ENCODE measurements at regions not wholly inside any gene's neighbourhood (a gene's known extent, or its start where the extent isn't known, plus 50 kb on each side); places are given as distances from the start of the nearest gene placed in this dataset.

GRCh38 chr3:28922376-28922775 is 358.5 kb upstream of the RBMS3 start:
- DNase-seq (ENCODE audit: low read depth, low spot score) (no peak), ATAC-seq (no peak)
- Histone ChIP-seq H3K27me3 (ENCODE audit: insufficient read depth, low read length) (no peaks in the 10 kb centered on the region), H2AFZ (ENCODE audit: low read depth, low read length, poor library complexity, severe bottlenecking) (no peak overlapping the region), H3K79me2 (ENCODE audit: insufficient read depth, low read length) (no peaks in the 10 kb centered on the region), H3K9ac (ENCODE audit: low read length) (no peak overlapping the region), H3K9me2 (ENCODE audit: insufficient read depth) (no peaks in the 10 kb centered on the region), H3K4me2 (ENCODE audit: low read length) (no peak overlapping the region), H3K4me3 (replicated peaks in 1 of 2; ENCODE audit: low read depth in 1 of 2, low read length in 2 of 2) (no peak overlapping the region), H3K9me3 (ENCODE audit: control insufficient read depth in 1 of 2, insufficient read depth in 1 of 2, low read depth in 1 of 2, low read length in 2 of 2) (no peaks in the 10 kb centered on the region), H3K36me3 (ENCODE audit: control insufficient read depth in 1 of 2, insufficient read depth in 2 of 2, low read length in 2 of 2) (no peaks in the 10 kb centered on the region), H4K20me1 (ENCODE audit: insufficient read depth) (no peaks in the 10 kb centered on the region), H3K27ac (ENCODE audit: low read depth, low read length) (no peak overlapping the region), H3K4me1 (ENCODE audit: control insufficient read depth in 1 of 2, insufficient read depth in 2 of 2, low read length in 2 of 2) (no peaks in the 10 kb centered on the region)
- TF ChIP-seq EZH2 (IDR thresholded peaks at IDR 0.05) (no peak), REST (IDR thresholded peaks at IDR 0.05; ENCODE audit: low read depth) (no peak), EZH2phosphoT487 (IDR thresholded peaks at IDR 0.05; ENCODE audit: borderline replicate concordance) (no peak), ELF1 (IDR thresholded peaks at IDR 0.05; ENCODE audit: borderline replicate concordance, low read depth) (no peak), RAD21 (IDR thresholded peaks at IDR 0.05; ENCODE audit: low read depth) (no peak), ZFX (IDR thresholded peaks at IDR 0.05) (no peak), ZNF274 (IDR thresholded peaks at IDR 0.05; ENCODE audit: low read depth, low read length) (no peak), ZBTB33 (IDR thresholded peaks at IDR 0.05; ENCODE audit: extremely low read depth, insufficient replicate concordance, low read length) (no peak), FOSL1 (IDR thresholded peaks at IDR 0.05; ENCODE audit: low read depth) (no peak), EGR1 (IDR thresholded peaks at IDR 0.05; ENCODE audit: low read depth) (no peak), JUND (IDR thresholded peaks at IDR 0.05) (no peak), TCF7L2 (IDR thresholded peaks at IDR 0.05; ENCODE audit: borderline replicate concordance, extremely low read depth, insufficient read depth, insufficient read length) (no peak), POLR2A (IDR thresholded peaks at IDR 0.05; ENCODE audit: borderline replicate concordance, extremely low read depth, insufficient read depth, insufficient read length) (no peak), MAX (IDR thresholded peaks at IDR 0.05) (no peak), CBX3 (IDR thresholded peaks at IDR 0.05; ENCODE audit: low read depth) (no peak), SP1 (IDR thresholded peaks at IDR 0.05; ENCODE audit: low read depth) (no peak), ATF3 (IDR thresholded peaks at IDR 0.05) (no peak), CEBPB (IDR thresholded peaks at IDR 0.05; ENCODE audit: low read depth) (no peak), CTCF (IDR thresholded peaks at IDR 0.05 in 2 of 3, conservative IDR thresholded peaks at IDR 0.05 in 1 of 3; ENCODE audit: borderline replicate concordance in 1 of 3, insufficient read depth in 1 of 3, low read depth in 2 of 3, low read length in 2 of 3) (no peak), YY1 (IDR thresholded peaks at IDR 0.05; ENCODE audit: extremely low read depth, insufficient replicate concordance, low read depth, low read length) (no peak)
- POLR2A ChIA-PET: no interaction called here
- no TSS peak for BruUV-seq (replicated peaks)
- intact Hi-C loops (cut with micrococcal nuclease): no loop called here
- RAD21 ChIA-PET (ENCODE audit: low non-redundant PET in 1 of 2, low total read pairs in 2 of 2, uncharacterized antibody in 2 of 2, unreplicated experiment in 2 of 2): no interaction called here
- CTCF ChIA-PET: no interaction called here

Data from HCT116 (cell line).